NCI-H146 treated with DMSO at 0.1 percent for 48 hours (cell line): ENCODE measurements at regions not wholly inside any gene's neighbourhood (a gene's known extent, or its start where the extent isn't known, plus 50 kb on each side); places are given as distances from the start of the nearest gene placed in this dataset.

Source experiments
- DNase-seq: peaks from one replicate; lab custom pipeline; 2025; ENCODE audit not compliant: unreplicated experiment; lab: John Stamatoyannopoulos, UW

DNA sequence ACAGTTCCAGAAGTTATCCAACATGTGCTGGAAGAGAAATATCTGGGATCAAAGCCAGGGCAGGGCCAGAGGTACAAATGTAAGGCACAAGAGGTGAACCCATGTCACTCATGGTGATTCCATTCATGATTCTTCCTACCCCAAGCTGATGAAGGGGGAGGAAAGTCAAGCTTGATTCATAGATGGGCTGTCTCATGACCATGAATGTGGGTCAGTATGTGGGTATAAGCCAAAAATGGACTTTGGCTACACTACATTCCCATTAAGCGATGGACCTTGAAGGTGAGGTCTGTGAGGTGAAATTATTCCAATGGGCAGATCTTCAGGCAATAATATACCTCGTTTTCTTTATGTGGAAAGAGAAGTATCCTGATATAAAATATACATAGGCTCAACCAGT lies 217.1 kb downstream of the BTG1 start:
- DNase-seq: no peak

- DNase-seq: peak; percentile 99
Measured at GRCh38 chr12:91926848-91927247, 218.8 kb downstream of the BTG1 start.

DNA sequence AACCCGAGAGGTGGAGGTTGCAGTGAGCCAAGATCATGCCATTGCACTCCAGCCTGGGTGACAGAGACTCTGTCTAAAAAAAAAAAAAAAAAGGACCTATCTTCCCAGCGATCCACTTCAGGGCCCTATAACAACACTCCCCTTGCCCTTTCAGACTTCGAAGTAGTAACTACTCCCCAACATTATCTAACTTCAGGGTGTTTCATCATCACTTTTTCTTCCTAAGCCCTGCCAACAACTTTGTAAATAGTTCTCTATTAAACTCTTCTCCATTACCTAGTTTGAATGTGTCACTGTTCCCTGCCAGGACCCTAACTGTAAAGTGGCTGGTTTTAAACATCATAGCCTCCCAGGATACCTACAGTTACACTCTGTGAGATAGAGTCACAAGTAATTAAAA lies 220.8 kb downstream of the BTG1 start:
- DNase-seq: no peak

- DNase-seq: no peak
Measured at GRCh38 chr12:91923864-91924263, 221.8 kb downstream of the BTG1 start.

DNA sequence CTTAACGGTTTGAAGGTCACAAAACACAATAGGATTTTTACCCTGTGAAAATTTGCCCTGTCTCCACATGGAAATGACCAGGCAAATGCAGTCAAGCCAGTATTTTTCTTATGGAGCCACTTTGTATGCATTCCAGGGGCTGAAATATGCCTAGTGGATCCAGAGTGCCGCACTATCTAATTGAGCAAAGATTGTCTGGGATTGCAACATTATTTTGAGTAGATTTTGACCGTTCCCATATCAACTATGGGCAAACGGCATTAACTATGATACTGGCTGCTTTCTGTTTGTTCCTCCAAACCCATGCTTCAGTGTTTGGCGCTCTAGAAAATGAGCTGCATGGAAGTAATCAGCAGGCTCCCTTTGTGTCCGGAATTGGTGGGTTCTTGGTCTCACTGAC lies 223.0 kb downstream of the BTG1 start:
- DNase-seq: no peak

GRCh38 chr12:91922139-91922538 lies 223.5 kb downstream of the BTG1 start:
- no peak for DNase-seq

GRCh38 chr12:91921555-91921954 lies 224.1 kb downstream of the BTG1 start:
- DNase-seq: no peak

GRCh38 chr12:91920741-91921140 lies 224.9 kb downstream of the BTG1 start:
- DNase-seq: no peak

- no peak for DNase-seq
Measured at GRCh38 chr12:91920276-91920675, 225.4 kb downstream of the BTG1 start.

GRCh38 chr12:91918431-91918830 lies 227.2 kb downstream of the BTG1 start:
- no peak for DNase-seq

- DNase-seq: no peak
Measured at GRCh38 chr12:91914701-91915100, 230.9 kb downstream of the BTG1 start.

GRCh38 chr12:91913651-91914050 lies 232.0 kb downstream of the BTG1 start:
- DNase-seq: no peak

GRCh38 chr12:91913124-91913523 lies 232.5 kb downstream of the BTG1 start:
- DNase-seq: no peak

DNA sequence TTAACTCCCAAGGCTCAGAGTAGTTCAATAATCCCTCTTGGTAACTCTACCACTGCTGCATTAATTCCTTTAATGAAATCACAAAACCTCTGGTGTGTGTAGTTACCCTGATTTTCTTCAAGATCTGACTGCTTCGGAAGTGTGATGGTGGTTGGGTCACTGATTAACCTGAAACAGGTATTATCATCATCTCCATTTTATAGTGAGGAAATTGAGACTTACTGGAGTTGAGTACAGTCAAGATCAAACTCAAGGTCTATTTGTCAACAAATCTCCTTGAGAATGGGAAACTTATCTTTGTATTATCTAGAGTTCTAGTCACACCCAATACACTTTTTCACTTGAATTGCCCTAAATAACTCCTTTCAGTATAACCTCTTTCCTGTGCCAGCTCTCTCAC lies 233.5 kb downstream of the BTG1 start:
- DNase-seq: no peak

- DNase-seq: peak; percentile 32
Measured at GRCh38 chr12:91910871-91911388, 234.7 kb downstream of the BTG1 start.

DNA sequence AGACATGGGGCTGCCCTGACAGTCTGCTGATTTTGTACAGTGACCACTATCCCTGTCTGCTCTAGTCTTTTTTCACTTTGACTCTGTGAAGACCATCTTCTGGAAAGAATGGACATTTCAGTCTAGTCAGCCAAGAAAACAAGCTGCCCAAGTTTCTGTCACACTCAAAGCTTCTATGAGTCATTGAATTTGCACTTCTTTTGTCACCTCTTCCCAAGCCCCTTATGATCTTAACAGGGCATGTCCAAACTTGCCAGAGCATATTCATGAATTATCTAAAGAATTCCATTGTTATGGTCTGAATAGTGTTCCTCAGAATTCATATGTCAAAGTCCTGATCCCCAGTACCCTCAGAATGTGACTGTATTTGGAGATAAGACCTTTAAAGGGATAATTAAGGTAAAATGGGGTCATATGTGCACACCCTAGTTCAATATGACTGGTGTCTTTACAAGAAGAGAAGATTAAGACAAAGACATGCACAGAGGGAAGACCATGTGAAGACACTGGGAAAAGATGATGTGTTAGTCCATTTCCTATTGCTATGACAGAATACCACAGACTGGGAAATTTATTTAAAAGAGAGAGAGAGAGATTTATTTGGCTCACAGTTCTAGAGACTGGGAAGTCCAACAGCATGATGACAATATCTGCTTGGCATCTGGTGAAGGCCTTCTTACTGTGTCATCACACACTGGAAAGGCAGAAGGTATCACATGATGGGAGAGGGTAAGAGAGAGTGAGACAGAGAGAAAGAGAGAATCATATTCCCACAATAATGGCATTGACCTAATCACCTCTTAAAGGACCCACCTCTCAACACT lies 242.6 kb downstream of the BTG1 start:
- no peak for DNase-seq

DNA sequence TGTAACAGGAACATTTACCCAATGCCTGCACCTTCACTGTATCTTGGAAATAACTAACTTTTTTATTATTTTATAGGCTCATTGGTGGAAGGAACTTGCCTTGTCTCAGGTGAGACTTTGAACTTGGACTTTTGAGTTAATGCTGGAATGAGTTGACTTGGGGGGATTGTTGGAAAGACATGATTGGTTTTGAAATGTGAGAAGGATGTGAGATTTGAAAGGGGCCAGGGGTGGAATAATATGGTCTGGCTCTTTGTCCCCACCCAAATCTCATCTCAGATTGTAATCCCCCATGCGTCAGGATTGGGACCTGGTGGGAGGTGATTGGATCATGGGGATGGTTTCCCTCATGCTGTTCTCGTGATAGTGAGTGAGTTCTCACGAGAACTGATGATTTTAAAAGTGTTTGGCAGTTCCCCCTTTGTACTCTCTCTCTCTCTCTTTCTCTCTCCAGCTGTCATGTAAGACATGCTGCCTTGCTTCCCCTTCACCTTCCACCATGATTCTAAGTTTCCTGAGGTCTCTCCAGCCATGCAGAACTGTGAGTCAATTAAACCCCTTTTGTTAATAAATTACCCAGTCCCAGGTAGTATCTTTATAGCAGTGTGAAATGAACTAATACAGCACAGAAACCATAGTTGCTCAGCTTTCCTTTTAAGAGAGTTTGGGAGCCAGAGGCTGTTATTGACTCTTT lies 244.1 kb downstream of the BTG1 start:
- no peak for DNase-seq

DNA sequence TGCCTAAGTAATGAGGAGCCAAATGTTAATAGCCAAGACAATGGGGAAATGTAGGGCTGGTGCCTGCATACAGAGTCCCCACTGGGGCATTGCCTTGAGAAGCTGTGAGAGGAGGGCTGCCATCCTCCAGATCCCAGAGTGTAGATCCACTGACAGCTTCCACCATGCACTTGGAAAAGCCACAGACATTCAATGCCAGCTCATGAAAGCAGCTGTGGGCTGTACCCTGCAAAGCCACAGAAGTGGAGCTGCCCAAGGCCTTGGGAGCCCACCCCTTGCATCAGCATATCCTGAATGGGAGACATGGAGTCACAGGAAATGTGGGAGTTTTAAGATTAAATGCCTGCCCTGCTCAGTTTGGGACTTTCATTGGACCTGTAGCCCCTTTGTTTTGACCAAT lies 244.7 kb downstream of the BTG1 start:
- no peak for DNase-seq

- no peak for DNase-seq
Measured at GRCh38 chr12:91899056-91899455, 246.6 kb downstream of the BTG1 start.

DNA sequence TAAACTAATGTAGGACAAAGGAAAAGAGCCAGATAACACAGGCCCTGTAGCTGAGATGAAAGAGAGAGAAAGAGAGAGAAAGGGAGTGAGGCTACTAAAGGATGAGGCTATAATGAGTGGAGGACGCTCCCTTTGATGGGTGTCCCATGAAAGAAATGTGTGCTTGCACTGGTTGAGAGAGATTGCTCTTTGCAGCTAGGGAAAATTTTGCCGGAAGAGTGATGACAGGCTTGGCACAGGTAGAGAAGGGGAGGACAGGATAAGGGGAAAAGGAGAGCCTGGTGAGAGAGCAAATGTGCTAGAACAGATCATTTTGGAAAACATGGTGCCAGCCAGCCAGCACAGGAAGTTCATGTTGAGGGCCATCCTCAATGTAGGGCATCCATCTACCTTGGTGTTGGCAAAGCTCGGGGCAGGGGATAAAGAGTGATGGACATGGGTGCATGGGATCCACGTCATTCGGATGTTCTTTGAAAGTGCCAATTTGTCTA lies 248.6 kb downstream of the BTG1 start:
- DNase-seq: no peak

- DNase-seq: no peak
Measured at GRCh38 chr12:91896286-91897024, 249.2 kb downstream of the BTG1 start.
